Fibroblast of lung (primary cell): ENCODE measurements at regions not wholly inside any gene's neighbourhood (a gene's known extent, or its start where the extent isn't known, plus 50 kb on each side); places are given as distances from the start of the nearest gene placed in this dataset.

Source experiments
- DNase-seq, 2 donors: peaks; one replicate each; pipeline versions ENCODE4 v3.0.0 to v3.0.0-alpha.2; 2010; ENCODE audit warnings: low read depth in 2 of 2
- H2AFZ ChIP-seq: 2 replicates; pipeline ENCODE4 v1.5.1; 2012; ENCODE audit warnings: low read length, control low read depth, inconsistent platforms
- H3K27ac ChIP-seq: 2 replicates; pipeline ENCODE4 v1.5.1; 2011; ENCODE audit warnings: low read length, control low read depth; ENCODE audit not compliant: insufficient read depth
- H3K27me3 ChIP-seq: 2 replicates; pipeline ENCODE4 v1.5.1; 2011; ENCODE audit warnings: mild to moderate bottlenecking, low read length; ENCODE audit not compliant: control insufficient read depth, insufficient read depth
- H3K36me3 ChIP-seq: 2 replicates; pipeline ENCODE4 v1.5.1; 2011; ENCODE audit warnings: low read length; ENCODE audit not compliant: control insufficient read depth, insufficient read depth
- H3K4me1 ChIP-seq: 2 replicates; pipeline ENCODE4 v1.5.1; 2011; ENCODE audit warnings: low read length; ENCODE audit not compliant: control insufficient read depth, insufficient read depth; ENCODE audit errors: extremely low read depth
- H3K4me2 ChIP-seq: 2 replicates; pipeline ENCODE4 v1.5.1; 2011; ENCODE audit warnings: low read length, control low read depth; ENCODE audit not compliant: insufficient read depth; ENCODE audit errors: extremely low read depth
- H3K4me3 ChIP-seq, 4 experiments: fragments of 200-600 bp in 1 of 4; sonication (generic) in 1 of 4; replicated peaks in 1 of 4; 2 replicates each; pipeline ENCODE4 v1.5.1; 2011 to 2016; ENCODE audit warnings: low read length in 4 of 4, low read depth in 3 of 4, mild to moderate bottlenecking in 3 of 4, control low read depth in 2 of 4, inconsistent platforms in 1 of 4, mixed read lengths in 1 of 4; ENCODE audit not compliant: insufficient read depth in 1 of 4; ENCODE audit errors: control extremely low read depth in 1 of 4
- H3K79me2 ChIP-seq: 2 replicates; pipeline ENCODE4 v1.5.1; 2012; ENCODE audit warnings: mild to moderate bottlenecking, low read length, inconsistent platforms; ENCODE audit not compliant: control insufficient read depth, insufficient read depth
- H3K9ac ChIP-seq: 2 replicates; pipeline ENCODE4 v1.5.1; 2011; ENCODE audit warnings: mild to moderate bottlenecking, low read length, control low read depth; ENCODE audit not compliant: insufficient read depth
- H3K9me3 ChIP-seq: 2 replicates; pipeline ENCODE4 v1.5.1; 2012; ENCODE audit warnings: low read depth, low read length; ENCODE audit not compliant: control insufficient read depth, insufficient read depth
- H4K20me1 ChIP-seq: 2 replicates; pipeline ENCODE4 v1.5.1; 2011; ENCODE audit warnings: low read length; ENCODE audit not compliant: control insufficient read depth, insufficient read depth; ENCODE audit errors: extremely low read depth
- EZH2 ChIP-seq: IDR thresholded peaks from 2 replicates; pipeline ENCODE4 v1.5.1; 2012; ENCODE audit warnings: low read length, control low read depth, mild to moderate bottlenecking; ENCODE audit errors: missing control alignments
- TF ChIP-seq, protein P1 (sequence below), 2 donors: IDR thresholded peaks in 1 of 2; conservative IDR thresholded peaks in 1 of 2; 1 replicate in 1 of 2; 2 replicates in 1 of 2; pipeline ENCODE4 v1.5.1; 2011 to 2012; ENCODE audit warnings: low read length in 2 of 2, control low read depth in 1 of 2, inconsistent platforms in 1 of 2, low read depth in 1 of 2, mild to moderate bottlenecking in 1 of 2

DNA sequence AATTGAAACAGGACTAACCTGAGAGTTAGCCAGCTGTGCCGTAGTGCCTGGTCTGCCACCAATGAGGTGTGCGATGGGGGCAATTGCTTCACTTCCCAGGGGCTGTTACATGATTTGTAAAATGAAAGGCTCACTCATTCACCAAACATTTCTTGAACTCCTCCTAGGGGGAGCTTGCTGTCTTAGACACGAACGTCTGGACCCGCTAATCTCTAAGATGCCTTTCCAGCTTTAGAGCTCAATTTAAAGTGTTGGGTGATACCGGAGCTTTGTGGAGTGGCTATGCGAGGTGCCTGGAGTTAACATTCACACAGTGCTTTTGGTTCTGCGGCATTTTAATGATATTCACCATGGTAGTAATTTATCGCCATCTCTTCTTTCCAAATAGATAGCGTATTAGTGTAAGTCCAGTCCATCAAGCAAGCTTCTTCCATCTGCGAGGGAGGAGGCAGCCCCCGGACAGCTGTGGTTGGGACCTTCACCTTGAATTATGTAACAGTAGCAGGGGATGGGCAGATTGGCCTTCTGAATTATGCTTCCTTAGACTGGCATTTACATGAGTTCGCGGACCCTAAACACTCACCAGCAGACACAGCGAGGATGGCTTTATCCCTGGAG, 179.9 kb downstream of the ADSS2 start:
- H3K9ac ChIP-seq = no peak overlapping the region
- TF ChIP-seq, protein P1, sequence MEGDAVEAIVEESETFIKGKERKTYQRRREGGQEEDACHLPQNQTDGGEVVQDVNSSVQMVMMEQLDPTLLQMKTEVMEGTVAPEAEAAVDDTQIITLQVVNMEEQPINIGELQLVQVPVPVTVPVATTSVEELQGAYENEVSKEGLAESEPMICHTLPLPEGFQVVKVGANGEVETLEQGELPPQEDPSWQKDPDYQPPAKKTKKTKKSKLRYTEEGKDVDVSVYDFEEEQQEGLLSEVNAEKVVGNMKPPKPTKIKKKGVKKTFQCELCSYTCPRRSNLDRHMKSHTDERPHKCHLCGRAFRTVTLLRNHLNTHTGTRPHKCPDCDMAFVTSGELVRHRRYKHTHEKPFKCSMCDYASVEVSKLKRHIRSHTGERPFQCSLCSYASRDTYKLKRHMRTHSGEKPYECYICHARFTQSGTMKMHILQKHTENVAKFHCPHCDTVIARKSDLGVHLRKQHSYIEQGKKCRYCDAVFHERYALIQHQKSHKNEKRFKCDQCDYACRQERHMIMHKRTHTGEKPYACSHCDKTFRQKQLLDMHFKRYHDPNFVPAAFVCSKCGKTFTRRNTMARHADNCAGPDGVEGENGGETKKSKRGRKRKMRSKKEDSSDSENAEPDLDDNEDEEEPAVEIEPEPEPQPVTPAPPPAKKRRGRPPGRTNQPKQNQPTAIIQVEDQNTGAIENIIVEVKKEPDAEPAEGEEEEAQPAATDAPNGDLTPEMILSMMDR (conservative IDR thresholded peaks at IDR 0.05 in 1 of 2, IDR thresholded peaks at IDR 0.05 in 1 of 2; ENCODE audit: low read depth in 1 of 2, low read length in 2 of 2) = no peak
- no peak for TF ChIP-seq EZH2
- H3K9me3 ChIP-seq = no peaks in the 10 kb centered on the region
- no peak overlapping the region for H2AFZ ChIP-seq
- H3K4me2 ChIP-seq = no peak overlapping the region
- H3K27ac ChIP-seq = no peak overlapping the region
- H3K79me2 ChIP-seq = no peaks in the 10 kb centered on the region
- peaks cover 8% of the 10 kb centered on the region for H3K4me1 ChIP-seq
- no peaks in the 10 kb centered on the region for H4K20me1 ChIP-seq
- H3K27me3 ChIP-seq = no peaks in the 10 kb centered on the region
- peak in 1 of 2 donors; percentile 15 for DNase-seq
- no peaks in the 10 kb centered on the region for H3K36me3 ChIP-seq
- H3K4me3 ChIP-seq = no peak overlapping the region

DNA sequence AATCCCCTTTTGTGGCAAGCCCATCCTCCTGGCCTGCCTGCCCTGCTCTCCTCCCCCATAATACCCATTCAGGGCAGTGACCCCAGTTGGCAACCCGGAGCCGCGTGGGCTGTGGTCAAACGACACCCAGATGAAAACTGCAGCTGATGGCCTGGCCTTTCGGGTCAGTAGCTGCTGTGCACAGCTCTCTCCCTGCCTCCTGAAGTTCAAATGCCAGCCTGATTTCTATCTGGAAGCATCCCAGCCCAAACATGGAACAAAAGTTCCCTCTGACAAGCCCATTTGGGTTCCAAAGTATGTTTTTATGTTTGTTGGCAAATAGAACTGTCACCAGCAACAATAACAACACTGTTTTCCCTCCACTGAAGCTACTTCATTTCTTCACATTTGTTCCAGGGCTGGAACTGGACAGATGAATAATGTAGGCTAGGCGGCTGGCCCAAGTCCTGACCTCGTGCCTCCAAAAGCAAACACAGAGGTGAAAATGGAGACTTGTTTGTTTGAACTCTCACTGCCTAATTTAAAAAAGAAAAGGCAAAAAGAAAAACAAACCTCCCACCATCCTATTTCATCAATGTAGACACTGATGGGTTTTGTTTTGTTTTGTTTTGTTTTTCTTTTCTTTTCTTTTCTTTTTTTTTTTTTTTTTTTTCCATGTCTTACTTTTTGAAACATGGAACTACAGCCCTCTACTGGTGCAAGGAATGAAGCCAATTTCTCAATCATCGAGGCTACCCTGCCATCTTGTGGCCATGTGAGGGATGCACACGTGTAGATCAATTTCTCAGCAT, 179.0 kb downstream of the ADSS2 start:
- Histone ChIP-seq H3K9me3 (no peaks in the 10 kb centered on the region), H3K36me3 (no peaks in the 10 kb centered on the region), H3K79me2 (no peaks in the 10 kb centered on the region), H3K4me1 (peaks cover 8% of the 10 kb centered on the region), H4K20me1 (no peaks in the 10 kb centered on the region), H3K4me3 (peak overlapping the region in 1 of 4 experiments; percentile 49), H3K27ac (no peak overlapping the region), H3K4me2 (peak overlapping the region; percentile 39), H2AFZ (no peak overlapping the region), H3K27me3 (no peaks in the 10 kb centered on the region), H3K9ac (no peak overlapping the region)
- DNase-seq = peak; percentile 79 to 95
- TF ChIP-seq, protein P1 (conservative IDR thresholded peaks at IDR 0.05 in 1 of 2, IDR thresholded peaks at IDR 0.05 in 1 of 2; ENCODE audit: low read depth in 1 of 2, low read length in 2 of 2) = peak; percentile 96 to 100
- no peak for TF ChIP-seq EZH2

DNA sequence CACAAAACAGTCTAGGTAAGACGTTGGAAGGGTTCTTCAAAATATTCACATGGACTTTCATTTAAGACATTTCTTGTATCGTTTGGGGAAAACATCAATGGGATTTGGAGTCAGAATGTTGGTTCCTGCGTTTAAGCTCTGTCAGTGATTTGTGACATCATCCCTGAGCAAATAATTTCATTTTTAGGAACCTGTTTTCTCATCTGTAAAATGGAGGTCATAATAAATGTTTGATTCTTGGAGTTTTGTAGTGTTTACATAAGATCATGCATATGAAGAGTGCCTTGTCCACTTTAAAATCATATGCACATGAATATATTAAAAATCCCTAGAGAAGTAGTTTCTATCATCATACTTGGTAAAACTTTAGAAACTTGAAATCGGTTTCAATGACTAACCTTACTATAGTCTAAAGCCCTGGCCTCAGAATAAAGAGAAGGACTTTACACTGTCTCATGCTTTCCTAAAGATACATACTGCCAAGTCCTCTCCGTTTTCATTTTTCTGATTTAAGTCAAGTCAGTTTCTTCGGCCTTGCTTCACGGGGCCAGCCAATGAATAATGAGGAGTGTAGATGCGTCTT, 178.4 kb downstream of the ADSS2 start:
- H3K4me2 ChIP-seq = peak overlapping the region; percentile 73
- H3K27ac ChIP-seq = peak overlapping the region; percentile 77
- no peaks in the 10 kb centered on the region for H3K79me2 ChIP-seq
- no peaks in the 10 kb centered on the region for H3K27me3 ChIP-seq
- H3K4me3 ChIP-seq = peak overlapping the region in 2 of 4 experiments; percentile 33 to 49
- DNase-seq = no peak
- no peak for TF ChIP-seq EZH2
- TF ChIP-seq, protein P1 (conservative IDR thresholded peaks at IDR 0.05 in 1 of 2, IDR thresholded peaks at IDR 0.05 in 1 of 2; ENCODE audit: low read depth in 1 of 2, low read length in 2 of 2) = no peak
- no peak overlapping the region for H3K9ac ChIP-seq
- no peaks in the 10 kb centered on the region for H3K9me3 ChIP-seq
- peak overlapping the region; percentile 27 for H2AFZ ChIP-seq
- peaks cover 8% of the 10 kb centered on the region for H3K4me1 ChIP-seq
- H4K20me1 ChIP-seq = no peaks in the 10 kb centered on the region
- H3K36me3 ChIP-seq = no peaks in the 10 kb centered on the region
